Chondrocyte (in vitro differentiated cells): ENCODE measurements at regions not wholly inside any gene's neighbourhood (a gene's known extent, or its start where the extent isn't known, plus 50 kb on each side); places are given as distances from the start of the nearest gene placed in this dataset.

Source experiments
- DNase-seq: peaks from one replicate; pipeline ENCODE4 v3.0.0; 2021; ENCODE audit warnings: mixed read lengths, low spot score
- H3K27ac Mint-ChIP-seq: one replicate; pipeline ENCODE4 v1.8.0; 2021; ENCODE audit warnings: mild to moderate bottlenecking, moderate library complexity, mixed read lengths; ENCODE audit not compliant: unreplicated experiment
- H3K27me3 Mint-ChIP-seq: 2 replicates; pipeline ENCODE4 v1.8.0; 2021; ENCODE audit warnings: low read depth, mixed read lengths
- H3K36me3 Mint-ChIP-seq: 2 replicates; pipeline ENCODE4 v1.8.0; 2021; ENCODE audit warnings: low read depth, mixed read lengths
- H3K4me1 Mint-ChIP-seq: 2 replicates; pipeline ENCODE4 v1.8.0; 2021; ENCODE audit warnings: low read depth, mild to moderate bottlenecking, mixed read lengths
- H3K4me3 Mint-ChIP-seq: one replicate; pipeline ENCODE4 v1.8.0; 2021; ENCODE audit warnings: mild to moderate bottlenecking, moderate library complexity, mixed read lengths; ENCODE audit not compliant: unreplicated experiment
- H3K9me3 Mint-ChIP-seq: 2 replicates; pipeline ENCODE4 v1.8.0; 2021; ENCODE audit warnings: low read depth, mixed read lengths
- TF ChIP-seq, protein P1 (sequence below): fragments of 200-600 bp; sonication (generic); IDR thresholded peaks from 2 replicates; pipeline ENCODE4 v1.5.0; 2021; ENCODE audit warnings: antibody characterized with exemption, mild to moderate bottlenecking, moderate library complexity

DNA sequence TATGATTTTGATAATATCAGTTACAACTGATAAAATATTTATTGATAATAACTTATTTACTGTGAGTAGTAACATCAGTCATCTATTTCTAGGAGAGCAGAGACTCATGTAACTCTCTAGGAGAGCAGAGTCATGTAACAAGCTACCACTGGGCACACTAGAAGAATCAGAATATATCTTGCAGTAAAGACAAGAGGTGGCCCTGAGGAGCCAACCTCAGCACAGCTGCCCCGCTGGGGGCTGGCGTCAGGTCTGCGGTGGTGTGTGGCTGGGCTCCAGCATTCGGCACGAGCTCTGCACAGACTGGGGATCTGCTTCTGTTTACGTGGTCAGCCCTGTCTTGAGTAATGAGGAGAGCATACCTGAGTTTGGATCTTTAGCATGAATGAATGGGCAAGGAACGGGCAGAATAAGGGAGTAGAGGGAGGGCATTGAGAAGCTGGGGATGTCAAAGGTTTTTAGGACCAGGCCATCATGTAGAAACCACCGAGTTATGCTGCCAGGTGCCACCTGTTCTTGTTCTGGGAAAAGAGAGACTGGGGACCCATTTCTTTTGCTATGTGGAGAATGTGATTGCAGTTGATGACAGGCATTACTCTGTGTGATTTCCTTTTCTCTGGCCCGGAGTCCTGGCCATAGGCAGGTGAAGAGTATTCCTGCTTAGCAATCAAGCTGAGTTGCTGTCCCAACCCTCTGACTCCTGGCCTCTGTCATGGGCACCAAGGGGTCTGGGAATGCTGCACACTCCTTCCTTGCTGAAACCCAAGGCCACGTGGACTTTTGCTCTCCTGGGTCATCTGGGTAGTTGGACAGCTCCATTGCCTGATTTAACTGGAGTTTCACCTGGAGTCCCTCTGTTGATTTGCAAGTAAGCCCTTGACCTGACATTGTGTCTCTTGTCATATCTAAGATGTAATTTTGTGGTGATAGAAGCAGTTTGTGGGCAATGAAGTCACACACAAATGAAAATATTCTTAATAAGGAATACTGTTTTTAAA, 50.9 kb upstream of the HEPHL1 start:
- TF ChIP-seq, protein P1, sequence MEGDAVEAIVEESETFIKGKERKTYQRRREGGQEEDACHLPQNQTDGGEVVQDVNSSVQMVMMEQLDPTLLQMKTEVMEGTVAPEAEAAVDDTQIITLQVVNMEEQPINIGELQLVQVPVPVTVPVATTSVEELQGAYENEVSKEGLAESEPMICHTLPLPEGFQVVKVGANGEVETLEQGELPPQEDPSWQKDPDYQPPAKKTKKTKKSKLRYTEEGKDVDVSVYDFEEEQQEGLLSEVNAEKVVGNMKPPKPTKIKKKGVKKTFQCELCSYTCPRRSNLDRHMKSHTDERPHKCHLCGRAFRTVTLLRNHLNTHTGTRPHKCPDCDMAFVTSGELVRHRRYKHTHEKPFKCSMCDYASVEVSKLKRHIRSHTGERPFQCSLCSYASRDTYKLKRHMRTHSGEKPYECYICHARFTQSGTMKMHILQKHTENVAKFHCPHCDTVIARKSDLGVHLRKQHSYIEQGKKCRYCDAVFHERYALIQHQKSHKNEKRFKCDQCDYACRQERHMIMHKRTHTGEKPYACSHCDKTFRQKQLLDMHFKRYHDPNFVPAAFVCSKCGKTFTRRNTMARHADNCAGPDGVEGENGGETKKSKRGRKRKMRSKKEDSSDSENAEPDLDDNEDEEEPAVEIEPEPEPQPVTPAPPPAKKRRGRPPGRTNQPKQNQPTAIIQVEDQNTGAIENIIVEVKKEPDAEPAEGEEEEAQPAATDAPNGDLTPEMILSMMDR, result no peak
- peaks cover 12% of the 10 kb centered on the region for H3K9me3 Mint-ChIP-seq
- DNase-seq, result no peak
- no peaks in the 10 kb centered on the region for H3K4me1 Mint-ChIP-seq
- H3K27me3 Mint-ChIP-seq, result peaks cover 49% of the 10 kb centered on the region
- H3K4me3 Mint-ChIP-seq, result no peak overlapping the region
- no peak overlapping the region for H3K27ac Mint-ChIP-seq
- no peaks in the 10 kb centered on the region for H3K36me3 Mint-ChIP-seq
